GM10266 (cell line): ENCODE measurements at regions not wholly inside any gene's neighbourhood (a gene's known extent, or its start where the extent isn't known, plus 50 kb on each side); places are given as distances from the start of the nearest gene placed in this dataset.
A peak's percentile ranks its signal among the peaks of the same experiment; 100 is the strongest.

Experiments used
- DNase-seq: peaks from one replicate; pipeline ENCODE4 v3.0.0; 2012; ENCODE audit errors: extremely low spot score
- CTCF ChIP-seq: IDR thresholded peaks from 2 replicates; pipeline ENCODE4 v1.5.1; 2012; ENCODE audit warnings: mild to moderate bottlenecking, low read depth; ENCODE audit not compliant: control insufficient read depth, insufficient read depth; ENCODE audit errors: missing control alignments

- DNase-seq, result no peak
- TF ChIP-seq CTCF, result no peak
Observed at GRCh38 chr14:53883739-53884138, 72.9 kb downstream of the BMP4 start.

- TF ChIP-seq CTCF, result no peak
- DNase-seq, result peak; percentile 15
Observed at GRCh38 chr14:53882684-53883083, 73.9 kb downstream of the BMP4 start.

GRCh38 chr14:53881921-53882320 is 74.7 kb downstream of the BMP4 start:
- DNase-seq, result no peak

GRCh38 chr14:53881161-53881871 is 75.3 kb downstream of the BMP4 start:
- no peak for DNase-seq
- TF ChIP-seq CTCF, result no peak

More at GRCh38 chr14:53881921-53882320, 74.7 kb downstream of the BMP4 start:
- no peak for TF ChIP-seq CTCF

- no peak for DNase-seq
- TF ChIP-seq CTCF, result no peak
Observed at GRCh38 chr14:53880761-53881160, 75.9 kb downstream of the BMP4 start.

GRCh38 chr14:53879747-53880146 is 76.9 kb downstream of the BMP4 start:
- no peak for DNase-seq
- no peak for TF ChIP-seq CTCF

GRCh38 chr14:53879022-53879686 is 77.5 kb downstream of the BMP4 start:
- DNase-seq, result no peak
- no peak for TF ChIP-seq CTCF
